ENCODE measurements at regions not wholly inside any gene's neighbourhood (a gene's known extent, or its start where the extent isn't known, plus 50 kb on each side); places are given as distances from the start of the nearest gene placed in this dataset.

- DNase-seq (ENCODE audit: low read depth), result no peak
These were observed 514.1 kb downstream of the TENT5A start for GRCh38 chr6:81238390-81238789.

GRCh38 chr6:81237226-81237625, 515.3 kb downstream of the TENT5A start:
- no peak for DNase-seq (ENCODE audit: low read depth)

- no peak for DNase-seq (ENCODE audit: low read depth)
These were observed 517.0 kb downstream of the TENT5A start for GRCh38 chr6:81235512-81235911.

- no peak for DNase-seq (ENCODE audit: low read depth)
These were observed 518.5 kb downstream of the TENT5A start for GRCh38 chr6:81233990-81234389.

GRCh38 chr6:81228912-81229555, 523.4 kb downstream of the TENT5A start:
- DNase-seq (ENCODE audit: low read depth), result peak; percentile 87

- no peak for DNase-seq (ENCODE audit: low read depth)
These were observed 525.5 kb downstream of the TENT5A start for GRCh38 chr6:81226957-81227356.

GRCh38 chr6:81216668-81217067, 535.8 kb downstream of the TENT5A start:
- DNase-seq (ENCODE audit: low read depth), result no peak

- no peak for DNase-seq (ENCODE audit: low read depth)
These were observed 537.4 kb downstream of the TENT5A start for GRCh38 chr6:81215092-81215432.

GRCh38 chr6:81214414-81215091, 537.9 kb downstream of the TENT5A start:
- DNase-seq (ENCODE audit: low read depth), result no peak

- DNase-seq (ENCODE audit: low read depth), result peak; percentile 72
These were observed 547.8 kb downstream of the TENT5A start for GRCh38 chr6:81204731-81205130.

GRCh38 chr6:81194374-81194773, 558.1 kb downstream of the TENT5A start:
- DNase-seq (ENCODE audit: low read depth), result no peak

- DNase-seq (ENCODE audit: low read depth), result peak; percentile 76
These were observed 580.3 kb downstream of the TENT5A start for GRCh38 chr6:81172056-81172740.

GRCh38 chr6:81169166-81169565, 583.3 kb downstream of the TENT5A start:
- DNase-seq (ENCODE audit: low read depth), result peak; percentile 1

- DNase-seq (ENCODE audit: low read depth), result peak; percentile 16
These were observed 585.7 kb downstream of the TENT5A start for GRCh38 chr6:81166770-81167169.

- DNase-seq (ENCODE audit: low read depth), result no peak
These were observed 593.5 kb downstream of the TENT5A start for GRCh38 chr6:81158956-81159355.

- DNase-seq (ENCODE audit: low read depth), result no peak
These were observed 603.7 kb downstream of the TENT5A start for GRCh38 chr6:81148751-81149150.

- no peak for DNase-seq (ENCODE audit: low read depth)
These were observed 607.0 kb downstream of the TENT5A start for GRCh38 chr6:81145506-81145905.

- no peak for DNase-seq (ENCODE audit: low read depth)
These were observed 608.1 kb downstream of the TENT5A start for GRCh38 chr6:81144346-81144745.

- DNase-seq (ENCODE audit: low read depth), result no peak
These were observed 614.2 kb downstream of the TENT5A start for GRCh38 chr6:81138236-81138635.

GRCh38 chr6:81130969-81131368, 621.5 kb downstream of the TENT5A start:
- no peak for DNase-seq (ENCODE audit: low read depth)

- DNase-seq (ENCODE audit: low read depth), result no peak
These were observed 622.4 kb downstream of the TENT5A start for GRCh38 chr6:81130061-81130460.

GRCh38 chr6:81128671-81129070, 623.8 kb downstream of the TENT5A start:
- DNase-seq (ENCODE audit: low read depth), result no peak

GRCh38 chr6:81126150-81126549, 626.3 kb downstream of the TENT5A start:
- DNase-seq (ENCODE audit: low read depth), result peak; percentile 56

Data from fibroblast of gingiva (primary cell).